ENCODE measurements at regions not wholly inside any gene's neighbourhood (a gene's known extent, or its start where the extent isn't known, plus 50 kb on each side); places are given as distances from the start of the nearest gene placed in this dataset.

- no peaks in the 10 kb centered on the region for H3K9me3 ChIP-seq (ENCODE audit: insufficient read depth, low read length)
- no peaks in the 10 kb centered on the region for H3K79me2 ChIP-seq (ENCODE audit: insufficient read depth, low read length)
- no peaks in the 10 kb centered on the region for H3K9me2 ChIP-seq (replicated peaks; ENCODE audit: insufficient read depth, low read length)
- H3K9ac ChIP-seq (ENCODE audit: low read length) = no peak overlapping the region
- TF ChIP-seq EZH2phosphoT487 (conservative IDR thresholded peaks at IDR 0.05; ENCODE audit: low read length) (no peak), CTCF (IDR thresholded peaks at IDR 0.05; ENCODE audit: insufficient read depth, low read length, poor library complexity, severe bottlenecking) (no peak)
- no peaks in the 10 kb centered on the region for H3F3A ChIP-seq (ENCODE audit: insufficient read depth)
- H3K27me3 ChIP-seq (ENCODE audit: low read length) = no peaks in the 10 kb centered on the region
- H3K4me2 ChIP-seq (ENCODE audit: low read depth, low read length, poor library complexity, severe bottlenecking) = no peak overlapping the region
- no peaks in the 10 kb centered on the region for H4K20me1 ChIP-seq (ENCODE audit: low read depth, low read length)
- no peak overlapping the region for H3K27ac ChIP-seq (ENCODE audit: low read depth, low read length)
- H3K4me3 ChIP-seq (ENCODE audit: insufficient read depth, low read length, poor library complexity, severe bottlenecking) = no peak overlapping the region
- H3K36me3 ChIP-seq (ENCODE audit: low read length) = no peaks in the 10 kb centered on the region
- no peak overlapping the region for H2AFZ ChIP-seq (ENCODE audit: low read depth, low read length, severe bottlenecking)
Observed at GRCh38 chr11:104630352-104630751, 267.9 kb downstream of the CASP12 start.

- H3K4me3 ChIP-seq (ENCODE audit: insufficient read depth, low read length, poor library complexity, severe bottlenecking) = no peak overlapping the region
- H3K79me2 ChIP-seq (ENCODE audit: insufficient read depth, low read length) = no peaks in the 10 kb centered on the region
- no peaks in the 10 kb centered on the region for H4K20me1 ChIP-seq (ENCODE audit: low read depth, low read length)
- no peaks in the 10 kb centered on the region for H3F3A ChIP-seq (ENCODE audit: insufficient read depth)
- H3K9ac ChIP-seq (ENCODE audit: low read length) = no peak overlapping the region
- H3K4me2 ChIP-seq (ENCODE audit: low read depth, low read length, poor library complexity, severe bottlenecking) = no peak overlapping the region
- no peak overlapping the region for H3K27ac ChIP-seq (ENCODE audit: low read depth, low read length)
- H2AFZ ChIP-seq (ENCODE audit: low read depth, low read length, severe bottlenecking) = no peak overlapping the region
- no peaks in the 10 kb centered on the region for H3K36me3 ChIP-seq (ENCODE audit: low read length)
- no peaks in the 10 kb centered on the region for H3K9me2 ChIP-seq (replicated peaks; ENCODE audit: insufficient read depth, low read length)
- H3K27me3 ChIP-seq (ENCODE audit: low read length) = no peaks in the 10 kb centered on the region
- H3K9me3 ChIP-seq (ENCODE audit: insufficient read depth, low read length) = no peaks in the 10 kb centered on the region
- TF ChIP-seq CTCF (IDR thresholded peaks at IDR 0.05; ENCODE audit: insufficient read depth, low read length, poor library complexity, severe bottlenecking) (no peak), EZH2phosphoT487 (conservative IDR thresholded peaks at IDR 0.05; ENCODE audit: low read length) (no peak)
Observed at GRCh38 chr11:104625246-104625645, 273.0 kb downstream of the CASP12 start.

GRCh38 chr11:104624021-104624420 lies 274.2 kb downstream of the CASP12 start:
- H3K4me3 ChIP-seq (ENCODE audit: insufficient read depth, low read length, poor library complexity, severe bottlenecking) = no peak overlapping the region
- no peak overlapping the region for H3K4me2 ChIP-seq (ENCODE audit: low read depth, low read length, poor library complexity, severe bottlenecking)
- H3K9me2 ChIP-seq (replicated peaks; ENCODE audit: insufficient read depth, low read length) = no peaks in the 10 kb centered on the region
- no peak overlapping the region for H3K27ac ChIP-seq (ENCODE audit: low read depth, low read length)
- no peaks in the 10 kb centered on the region for H4K20me1 ChIP-seq (ENCODE audit: low read depth, low read length)
- H3K36me3 ChIP-seq (ENCODE audit: low read length) = no peaks in the 10 kb centered on the region
- H3K27me3 ChIP-seq (ENCODE audit: low read length) = no peaks in the 10 kb centered on the region
- no peaks in the 10 kb centered on the region for H3F3A ChIP-seq (ENCODE audit: insufficient read depth)
- H2AFZ ChIP-seq (ENCODE audit: low read depth, low read length, severe bottlenecking) = no peak overlapping the region
- no peaks in the 10 kb centered on the region for H3K9me3 ChIP-seq (ENCODE audit: insufficient read depth, low read length)
- no peak for TF ChIP-seq CTCF (IDR thresholded peaks at IDR 0.05; ENCODE audit: insufficient read depth, low read length, poor library complexity, severe bottlenecking)
- no peak for TF ChIP-seq EZH2phosphoT487 (conservative IDR thresholded peaks at IDR 0.05; ENCODE audit: low read length)
- no peaks in the 10 kb centered on the region for H3K79me2 ChIP-seq (ENCODE audit: insufficient read depth, low read length)
- no peak overlapping the region for H3K9ac ChIP-seq (ENCODE audit: low read length)

Data from SU-DHL-6 (cell line).